Neural progenitor cell (in vitro differentiated cells): ENCODE measurements at regions not wholly inside any gene's neighbourhood (a gene's known extent, or its start where the extent isn't known, plus 50 kb on each side); places are given as distances from the start of the nearest gene placed in this dataset.
"Not testable (repeated sequence)": the region's sequence is repeated elsewhere in the genome, so short reads cannot be mapped to it uniquely, and the experiment has no call there.

Experiments
- DNase-seq: peaks from one replicate; pipeline ENCODE4 v3.0.0-alpha.2; 2016; ENCODE audit warnings: low spot score
- H2AFZ ChIP-seq: fragments of 200-600 bp; sonication (generic); replicated peaks from 2 replicates; pipeline ENCODE4 v1.6.1; 2016; ENCODE audit warnings: antibody characterized with exemption
- H3F3A ChIP-seq: fragments of 200-600 bp; sonication (generic); 2 replicates; pipeline ENCODE4 v1.6.1; 2016; ENCODE audit warnings: antibody characterized with exemption, low read depth
- H3K27ac ChIP-seq: fragments of 200-600 bp; sonication (generic); 2 replicates; pipeline ENCODE4 v1.5.1; 2016; ENCODE audit warnings: mild to moderate bottlenecking
- H3K27me3 ChIP-seq: fragments of 200-600 bp; sonication (generic); 2 replicates; pipeline ENCODE4 v1.6.1; 2016; ENCODE audit warnings: mild to moderate bottlenecking, moderate library complexity
- H3K36me3 ChIP-seq: fragments of 200-600 bp; sonication (generic); 2 replicates; pipeline ENCODE4 v1.5.1; 2016
- H3K4me1 ChIP-seq: fragments of 200-600 bp; sonication (generic); 2 replicates; pipeline ENCODE4 v1.6.1; 2016; ENCODE audit warnings: mixed run types
- H3K4me2 ChIP-seq: fragments of 200-600 bp; sonication (generic); 2 replicates; pipeline ENCODE4 v1.6.1; 2016
- H3K4me3 ChIP-seq: fragments of 200-600 bp; sonication (generic); 2 replicates; pipeline ENCODE4 v1.5.1; 2016
- H3K79me2 ChIP-seq: fragments of 200-600 bp; sonication (generic); 2 replicates; pipeline ENCODE4 v1.6.1; 2016; ENCODE audit warnings: low read depth
- H3K9ac ChIP-seq: fragments of 200-600 bp; sonication (generic); 2 replicates; pipeline ENCODE4 v1.6.1; 2016
- H3K9me3 ChIP-seq: fragments of 200-600 bp; sonication (generic); 2 replicates; pipeline ENCODE4 v1.5.1; 2016; ENCODE audit warnings: low read depth
- H4K20me1 ChIP-seq: fragments of 200-600 bp; sonication (generic); 2 replicates; pipeline ENCODE4 v1.6.1; 2016; ENCODE audit warnings: low read depth
- H3K27ac Mint-ChIP-seq: 3 replicates; pipeline ENCODE4 v1.8.0; 2021; ENCODE audit warnings: mixed read lengths
- H3K27me3 Mint-ChIP-seq: 2 replicates; pipeline ENCODE4 v1.8.0; 2022; ENCODE audit warnings: low read depth, mild to moderate bottlenecking, inconsistent platforms, moderate library complexity, mixed read lengths; ENCODE audit not compliant: insufficient read depth
- H3K36me3 Mint-ChIP-seq: 3 replicates; pipeline ENCODE4 v1.8.0; 2021; ENCODE audit warnings: mixed read lengths
- H3K4me1 Mint-ChIP-seq: 3 replicates; pipeline ENCODE4 v1.8.0; 2021; ENCODE audit warnings: mixed read lengths
- H3K4me3 Mint-ChIP-seq: 3 replicates; pipeline ENCODE4 v1.8.0; 2021; ENCODE audit warnings: mild to moderate bottlenecking, moderate library complexity, mixed read lengths
- H3K9me3 Mint-ChIP-seq: 3 replicates; pipeline ENCODE4 v1.8.0; 2020; ENCODE audit warnings: mixed read lengths
- EZH2 ChIP-seq: fragments of 200-600 bp; sonication (generic); IDR thresholded peaks from 2 replicates; pipeline ENCODE4 v1.6.1; 2017; ENCODE audit warnings: antibody characterized with exemption, mild to moderate bottlenecking, moderate library complexity
- EZH2phosphoT487 ChIP-seq: fragments of 200-600 bp; sonication (generic); IDR thresholded peaks from 2 replicates; pipeline ENCODE4 v1.6.1; 2017; ENCODE audit warnings: antibody characterized with exemption
- TF ChIP-seq, protein P1 (sequence below): fragments of 200-600 bp; sonication (generic); IDR thresholded peaks from 2 replicates; pipeline ENCODE4 v1.5.1; 2017; ENCODE audit warnings: antibody characterized with exemption, mild to moderate bottlenecking

- Histone ChIP-seq H3K9ac (no peak overlapping the region), H3K4me1 (no peaks in the 10 kb centered on the region), H3K36me3 (no peaks in the 10 kb centered on the region), H3K9me3 (no peaks in the 10 kb centered on the region), H3K79me2 (no peaks in the 10 kb centered on the region), H3K27ac (no peak overlapping the region), H3K27me3 (no peaks in the 10 kb centered on the region), H3K4me2 (no peak overlapping the region), H3F3A (no peaks in the 10 kb centered on the region), H3K4me3 (no peak overlapping the region), H4K20me1 (no peaks in the 10 kb centered on the region), H2AFZ (no peak overlapping the region)
- Mint-ChIP-seq H3K9me3 (no peaks in the 10 kb centered on the region), H3K27me3 (peaks cover 2% of the 10 kb centered on the region), H3K4me3 (no peak overlapping the region), H3K36me3 (no peaks in the 10 kb centered on the region), H3K4me1 (peaks cover 3% of the 10 kb centered on the region), H3K27ac (no peak overlapping the region)
- no peak for DNase-seq
- TF ChIP-seq, protein P1, sequence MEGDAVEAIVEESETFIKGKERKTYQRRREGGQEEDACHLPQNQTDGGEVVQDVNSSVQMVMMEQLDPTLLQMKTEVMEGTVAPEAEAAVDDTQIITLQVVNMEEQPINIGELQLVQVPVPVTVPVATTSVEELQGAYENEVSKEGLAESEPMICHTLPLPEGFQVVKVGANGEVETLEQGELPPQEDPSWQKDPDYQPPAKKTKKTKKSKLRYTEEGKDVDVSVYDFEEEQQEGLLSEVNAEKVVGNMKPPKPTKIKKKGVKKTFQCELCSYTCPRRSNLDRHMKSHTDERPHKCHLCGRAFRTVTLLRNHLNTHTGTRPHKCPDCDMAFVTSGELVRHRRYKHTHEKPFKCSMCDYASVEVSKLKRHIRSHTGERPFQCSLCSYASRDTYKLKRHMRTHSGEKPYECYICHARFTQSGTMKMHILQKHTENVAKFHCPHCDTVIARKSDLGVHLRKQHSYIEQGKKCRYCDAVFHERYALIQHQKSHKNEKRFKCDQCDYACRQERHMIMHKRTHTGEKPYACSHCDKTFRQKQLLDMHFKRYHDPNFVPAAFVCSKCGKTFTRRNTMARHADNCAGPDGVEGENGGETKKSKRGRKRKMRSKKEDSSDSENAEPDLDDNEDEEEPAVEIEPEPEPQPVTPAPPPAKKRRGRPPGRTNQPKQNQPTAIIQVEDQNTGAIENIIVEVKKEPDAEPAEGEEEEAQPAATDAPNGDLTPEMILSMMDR, result no peak
- TF ChIP-seq EZH2 (no peak), EZH2phosphoT487 (no peak)
Observed at GRCh38 chr3:6392123-6392522, 468.8 kb upstream of the GRM7 start.

GRCh38 chr3:6394944-6395343 is 466.0 kb upstream of the GRM7 start:
- no peak for DNase-seq
- Histone ChIP-seq H3K27ac (no peak overlapping the region), H4K20me1 (no peaks in the 10 kb centered on the region), H3K4me1 (no peaks in the 10 kb centered on the region), H3K27me3 (no peaks in the 10 kb centered on the region), H3K4me3 (no peak overlapping the region), H3K36me3 (no peaks in the 10 kb centered on the region), H3K79me2 (no peaks in the 10 kb centered on the region), H3K4me2 (no peak overlapping the region), H3K9ac (no peak overlapping the region), H2AFZ (no peak overlapping the region), H3K9me3 (no peaks in the 10 kb centered on the region), H3F3A (no peaks in the 10 kb centered on the region)
- TF ChIP-seq EZH2, result no peak
- no peak for TF ChIP-seq EZH2phosphoT487
- TF ChIP-seq, protein P1, result no peak
- no peaks in the 10 kb centered on the region for H3K4me1 Mint-ChIP-seq
- no peaks in the 10 kb centered on the region for H3K36me3 Mint-ChIP-seq
- H3K9me3 Mint-ChIP-seq, result no peaks in the 10 kb centered on the region
- H3K4me3 Mint-ChIP-seq, result no peak overlapping the region
- no peak overlapping the region for H3K27ac Mint-ChIP-seq
- H3K27me3 Mint-ChIP-seq, result peaks cover 2% of the 10 kb centered on the region

- Histone ChIP-seq H3K4me1 (no peaks in the 10 kb centered on the region), H3K4me2 (no peak overlapping the region), H3K27ac (no peak overlapping the region), H3K36me3 (no peaks in the 10 kb centered on the region), H3K4me3 (no peak overlapping the region), H3K9ac (no peak overlapping the region), H3F3A (no peaks in the 10 kb centered on the region), H3K9me3 (no peaks in the 10 kb centered on the region), H3K79me2 (no peaks in the 10 kb centered on the region), H2AFZ (no peak overlapping the region), H4K20me1 (no peaks in the 10 kb centered on the region), H3K27me3 (no peaks in the 10 kb centered on the region)
- peaks cover 2% of the 10 kb centered on the region for H3K27me3 Mint-ChIP-seq
- H3K4me1 Mint-ChIP-seq, result no peaks in the 10 kb centered on the region
- no peaks in the 10 kb centered on the region for H3K9me3 Mint-ChIP-seq
- TF ChIP-seq EZH2phosphoT487, result no peak
- no peaks in the 10 kb centered on the region for H3K36me3 Mint-ChIP-seq
- no peak overlapping the region for H3K4me3 Mint-ChIP-seq
- no peak for DNase-seq
- H3K27ac Mint-ChIP-seq, result no peak overlapping the region
Observed at GRCh38 chr3:6396631-6397030, 464.3 kb upstream of the GRM7 start.

DNA sequence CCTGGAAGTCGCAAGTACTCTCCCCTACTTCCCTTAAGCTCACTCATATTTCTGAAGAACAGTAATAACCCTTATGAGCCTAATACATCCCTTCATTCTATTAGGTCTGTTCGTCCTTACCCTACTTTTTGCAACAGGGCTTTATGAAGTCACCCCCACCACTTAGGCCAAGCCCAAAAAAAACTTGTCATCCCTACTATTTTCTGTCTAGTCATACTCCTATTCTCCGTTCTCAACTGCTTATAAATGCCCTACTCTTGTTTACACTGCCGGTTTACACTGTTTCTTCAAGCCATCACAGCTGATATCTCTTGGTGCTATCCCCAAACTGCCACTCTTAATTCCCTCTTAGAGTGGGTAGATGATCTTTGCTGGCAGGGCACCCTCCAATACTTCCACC is 458.2 kb upstream of the GRM7 start:
- H3K4me3 Mint-ChIP-seq, H3K4me1 Mint-ChIP-seq, H3K27me3 ChIP-seq, H3K27ac Mint-ChIP-seq, H3F3A ChIP-seq, H3K4me1 ChIP-seq, H3K4me3 ChIP-seq, H3K27me3 Mint-ChIP-seq, H3K27ac ChIP-seq, H3K79me2 ChIP-seq, H3K9me3 Mint-ChIP-seq, H3K9ac ChIP-seq, H3K36me3 ChIP-seq, H3K9me3 ChIP-seq, DNase-seq, H2AFZ ChIP-seq, H3K4me2 ChIP-seq, H3K36me3 Mint-ChIP-seq, H4K20me1 ChIP-seq: not testable (repeated sequence)

GRCh38 chr3:6406923-6407322 is 454.0 kb upstream of the GRM7 start:
- not testable (repeated sequence) for H3K9me3 Mint-ChIP-seq, H3K4me1 ChIP-seq, H3K9me3 ChIP-seq, H3K4me3 Mint-ChIP-seq, H3K4me1 Mint-ChIP-seq, H3K27ac Mint-ChIP-seq, H3K27ac ChIP-seq, H3K4me2 ChIP-seq, H4K20me1 ChIP-seq, H3K36me3 Mint-ChIP-seq, H3K27me3 ChIP-seq, H3F3A ChIP-seq, H3K9ac ChIP-seq, DNase-seq, H2AFZ ChIP-seq, H3K27me3 Mint-ChIP-seq, H3K36me3 ChIP-seq, H3K79me2 ChIP-seq, H3K4me3 ChIP-seq
